Suprapubic skin (tissue), 4 donors: ENCODE measurements at regions not wholly inside any gene's neighbourhood (a gene's known extent, or its start where the extent isn't known, plus 50 kb on each side); places are given as distances from the start of the nearest gene placed in this dataset.

Experiments used
- DNase-seq, 2 donors: peaks; one replicate each; pipeline ENCODE4 v3.0.0-alpha.2; 2019; ENCODE audit warnings: low spot score in 2 of 2
- H3K27ac ChIP-seq: fragments of 200-600 bp; sonication (generic); one replicate; pipeline ENCODE4 v1.5.1; 2019
- H3K27me3 ChIP-seq: fragments of 200-600 bp; sonication (generic); one replicate; pipeline ENCODE4 v1.5.1; 2019
- H3K36me3 ChIP-seq: fragments of 200-600 bp; sonication (generic); one replicate; pipeline ENCODE4 v1.5.1; 2019
- H3K4me1 ChIP-seq: fragments of 200-600 bp; sonication (generic); one replicate; pipeline ENCODE4 v1.5.1; 2019
- H3K4me3 ChIP-seq: fragments of 200-600 bp; sonication (generic); one replicate; pipeline ENCODE4 v1.5.1; 2019; ENCODE audit warnings: mild to moderate bottlenecking
- H3K9me3 ChIP-seq: fragments of 200-600 bp; sonication (generic); one replicate; pipeline ENCODE4 v1.5.1; 2019
- CTCF ChIP-seq, 2 donors: fragments of 200-600 bp in 1 of 2; fragments of 450-650 bp in 1 of 2; sonication (generic) in 1 of 2; IDR thresholded peaks; one replicate each; pipeline ENCODE4 v1.5.1; 2016 to 2019; ENCODE audit warnings: antibody characterized with exemption in 2 of 2, mild to moderate bottlenecking in 1 of 2, moderate library complexity in 1 of 2
- EP300 ChIP-seq: sonication (generic); formaldehyde crosslinking; IDR thresholded peaks from one replicate; pipeline ENCODE4 v1.6.1; 2017; ENCODE audit warnings: antibody characterized with exemption
- POLR2A ChIP-seq, 2 donors: fragments of 450-650 bp; IDR thresholded peaks; one replicate each; pipeline ENCODE4 v1.6.1; 2017; ENCODE audit warnings: antibody characterized with exemption in 2 of 2, mild to moderate bottlenecking in 2 of 2, moderate library complexity in 2 of 2
- POLR2AphosphoS5 ChIP-seq, 3 donors: sonication (generic); formaldehyde crosslinking; IDR thresholded peaks; one replicate each; pipeline ENCODE4 v1.6.1; 2017; ENCODE audit warnings: antibody characterized with exemption in 3 of 3
- WGBS: methylation state at CpG from one replicate; pipeline ENCODE4 v1.1.5; 2018; 5-methylcytosine and 5-hydroxymethylcytosine counted together

GRCh38 chr1:79633456-79633855 lies 626.9 kb upstream of the ADGRL4 start:
- Histone ChIP-seq H3K27ac (no peak overlapping the region), H3K4me1 (no peaks in the 10 kb centered on the region), H3K9me3 (no peaks in the 10 kb centered on the region), H3K36me3 (no peaks in the 10 kb centered on the region), H3K27me3 (no peaks in the 10 kb centered on the region), H3K4me3 (no peak overlapping the region)
- TF ChIP-seq POLR2A (IDR thresholded peaks at IDR 0.05) (no peak), CTCF (IDR thresholded peaks at IDR 0.05) (no peak), POLR2AphosphoS5 (IDR thresholded peaks at IDR 0.05) (no peak), EP300 (no peak)
- DNase-seq = no peak
- 81% methylated on average over 1 of the region's 1 CpG for WGBS

- no peak for DNase-seq
- Histone ChIP-seq H3K9me3 (no peaks in the 10 kb centered on the region), H3K4me1 (no peaks in the 10 kb centered on the region), H3K27ac (no peak overlapping the region), H3K4me3 (no peak overlapping the region), H3K36me3 (no peaks in the 10 kb centered on the region), H3K27me3 (no peaks in the 10 kb centered on the region)
- no peak for TF ChIP-seq POLR2A (IDR thresholded peaks at IDR 0.05)
- no peak for TF ChIP-seq POLR2AphosphoS5 (IDR thresholded peaks at IDR 0.05)
- TF ChIP-seq EP300 = no peak
- TF ChIP-seq CTCF (IDR thresholded peaks at IDR 0.05) = no peak
- WGBS = 97% methylated on average over 7 of the region's 7 CpGs
Measured at GRCh38 chr1:79629414-79629813, 622.9 kb upstream of the ADGRL4 start.

DNA sequence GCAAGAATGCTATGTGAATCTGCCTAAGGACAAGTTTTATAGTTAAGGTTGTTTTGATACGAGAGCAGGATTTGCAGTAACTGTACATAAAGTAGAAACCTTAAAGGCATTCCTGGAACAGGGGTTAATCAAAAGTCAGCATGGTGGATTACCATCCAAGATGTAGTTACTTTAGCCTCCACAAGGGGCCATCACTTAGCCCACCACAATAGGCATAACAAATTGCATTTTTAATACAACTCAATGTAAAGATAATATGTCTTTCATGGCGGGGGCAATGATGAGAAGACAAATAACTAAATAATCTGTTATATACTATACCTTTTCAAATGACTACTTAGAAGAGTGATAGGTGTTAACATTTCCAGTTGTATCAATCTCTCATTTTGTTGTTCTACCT lies 611.2 kb upstream of the ADGRL4 start:
- no peaks in the 10 kb centered on the region for H3K36me3 ChIP-seq
- no peaks in the 10 kb centered on the region for H3K9me3 ChIP-seq
- no peaks in the 10 kb centered on the region for H3K27me3 ChIP-seq
- no peak for DNase-seq
- no peaks in the 10 kb centered on the region for H3K4me1 ChIP-seq
- H3K27ac ChIP-seq = no peak overlapping the region
- H3K4me3 ChIP-seq = no peak overlapping the region
- 81% methylated on average over 2 of the region's 2 CpGs for WGBS
- TF ChIP-seq EP300 (no peak), CTCF (IDR thresholded peaks at IDR 0.05) (no peak), POLR2A (IDR thresholded peaks at IDR 0.05) (no peak), POLR2AphosphoS5 (IDR thresholded peaks at IDR 0.05) (no peak)

DNA sequence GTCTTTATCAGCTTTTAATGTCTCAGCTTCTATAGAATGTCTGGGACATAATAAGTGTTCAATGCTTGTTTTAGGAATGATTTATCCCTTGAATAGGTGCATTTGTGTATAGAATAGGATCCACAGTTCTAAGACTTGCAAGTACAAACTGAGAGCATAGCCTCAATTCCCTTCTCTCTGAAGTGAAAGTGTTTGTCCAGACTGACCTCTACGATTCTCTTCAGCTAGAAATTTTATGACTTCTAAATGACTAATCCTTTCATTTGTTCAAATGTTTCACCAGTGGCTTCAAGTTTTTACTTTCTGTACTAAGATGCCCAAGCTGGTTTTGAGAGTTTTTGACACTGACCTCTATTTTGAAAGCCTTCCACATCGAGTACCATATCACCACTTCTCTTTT lies 608.2 kb upstream of the ADGRL4 start:
- Histone ChIP-seq H3K27me3 (no peaks in the 10 kb centered on the region), H3K4me3 (no peak overlapping the region), H3K9me3 (no peaks in the 10 kb centered on the region), H3K4me1 (no peaks in the 10 kb centered on the region), H3K27ac (no peak overlapping the region), H3K36me3 (no peaks in the 10 kb centered on the region)
- no peak for DNase-seq
- 69% methylated on average over 2 of the region's 2 CpGs for WGBS
- TF ChIP-seq CTCF (IDR thresholded peaks at IDR 0.05) = no peak
- no peak for TF ChIP-seq POLR2A (IDR thresholded peaks at IDR 0.05)
- TF ChIP-seq EP300 = no peak
- no peak for TF ChIP-seq POLR2AphosphoS5 (IDR thresholded peaks at IDR 0.05)

GRCh38 chr1:79614106-79614505 lies 607.6 kb upstream of the ADGRL4 start:
- no peaks in the 10 kb centered on the region for H3K9me3 ChIP-seq
- no peak for TF ChIP-seq POLR2AphosphoS5 (IDR thresholded peaks at IDR 0.05)
- TF ChIP-seq CTCF (IDR thresholded peaks at IDR 0.05) = no peak
- TF ChIP-seq EP300 = no peak
- no peak for TF ChIP-seq POLR2A (IDR thresholded peaks at IDR 0.05)
- H3K27me3 ChIP-seq = no peaks in the 10 kb centered on the region
- H3K27ac ChIP-seq = no peak overlapping the region
- DNase-seq = no peak
- H3K4me1 ChIP-seq = no peaks in the 10 kb centered on the region
- no peaks in the 10 kb centered on the region for H3K36me3 ChIP-seq
- H3K4me3 ChIP-seq = no peak overlapping the region
